ENCODE measurements at regions not wholly inside any gene's neighbourhood (a gene's known extent, or its start where the extent isn't known, plus 50 kb on each side); places are given as distances from the start of the nearest gene placed in this dataset.

DNA sequence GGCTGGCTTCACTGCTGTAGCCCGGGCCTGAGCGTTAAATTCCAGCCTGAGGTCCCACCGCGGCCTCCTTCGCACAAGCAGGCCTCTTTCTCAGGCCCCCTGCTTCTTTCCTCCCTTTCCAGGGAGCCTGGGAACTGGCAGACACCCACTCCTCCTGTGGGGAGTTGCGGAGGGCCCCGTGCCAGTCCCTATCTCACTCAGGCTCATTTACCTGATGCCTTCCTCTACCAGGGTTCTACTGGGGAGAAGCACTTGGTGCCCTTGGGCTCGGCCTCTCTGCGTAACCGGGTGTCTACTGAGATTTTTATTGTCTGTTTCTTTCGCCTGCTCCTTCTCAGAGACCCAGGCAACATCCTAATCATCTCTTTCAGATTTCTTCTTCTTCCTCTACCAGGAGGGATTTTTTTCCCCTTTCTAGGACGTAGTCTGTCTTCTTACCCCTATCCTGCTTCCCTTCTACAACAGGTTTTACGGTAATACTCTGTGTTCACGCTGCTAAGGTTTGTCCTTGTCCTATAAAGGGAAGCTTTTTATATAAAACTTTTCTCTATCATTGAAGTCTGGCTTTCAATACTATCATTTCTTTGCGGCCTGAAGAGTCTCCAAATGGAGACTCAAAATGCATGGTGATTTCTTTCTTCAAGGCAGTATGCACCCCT is 135.4 kb upstream of the GPR12 start:
- TF ChIP-seq, protein P1, sequence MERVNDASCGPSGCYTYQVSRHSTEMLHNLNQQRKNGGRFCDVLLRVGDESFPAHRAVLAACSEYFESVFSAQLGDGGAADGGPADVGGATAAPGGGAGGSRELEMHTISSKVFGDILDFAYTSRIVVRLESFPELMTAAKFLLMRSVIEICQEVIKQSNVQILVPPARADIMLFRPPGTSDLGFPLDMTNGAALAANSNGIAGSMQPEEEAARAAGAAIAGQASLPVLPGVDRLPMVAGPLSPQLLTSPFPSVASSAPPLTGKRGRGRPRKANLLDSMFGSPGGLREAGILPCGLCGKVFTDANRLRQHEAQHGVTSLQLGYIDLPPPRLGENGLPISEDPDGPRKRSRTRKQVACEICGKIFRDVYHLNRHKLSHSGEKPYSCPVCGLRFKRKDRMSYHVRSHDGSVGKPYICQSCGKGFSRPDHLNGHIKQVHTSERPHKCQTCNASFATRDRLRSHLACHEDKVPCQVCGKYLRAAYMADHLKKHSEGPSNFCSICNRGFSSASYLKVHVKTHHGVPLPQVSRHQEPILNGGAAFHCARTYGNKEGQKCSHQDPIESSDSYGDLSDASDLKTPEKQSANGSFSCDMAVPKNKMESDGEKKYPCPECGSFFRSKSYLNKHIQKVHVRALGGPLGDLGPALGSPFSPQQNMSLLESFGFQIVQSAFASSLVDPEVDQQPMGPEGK (CRISPR knock-in tag; IDR thresholded peaks at IDR 0.05; ENCODE audit: borderline replicate concordance), result no peak
- TF ChIP-seq ELF4 (CRISPR knock-in tag; IDR thresholded peaks at IDR 0.05), result no peak
- TF ChIP-seq, protein P2, sequence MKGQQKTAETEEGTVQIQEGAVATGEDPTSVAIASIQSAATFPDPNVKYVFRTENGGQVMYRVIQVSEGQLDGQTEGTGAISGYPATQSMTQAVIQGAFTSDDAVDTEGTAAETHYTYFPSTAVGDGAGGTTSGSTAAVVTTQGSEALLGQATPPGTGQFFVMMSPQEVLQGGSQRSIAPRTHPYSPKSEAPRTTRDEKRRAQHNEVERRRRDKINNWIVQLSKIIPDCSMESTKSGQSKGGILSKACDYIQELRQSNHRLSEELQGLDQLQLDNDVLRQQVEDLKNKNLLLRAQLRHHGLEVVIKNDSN (CRISPR knock-in tag; IDR thresholded peaks at IDR 0.05), result no peak

Data from K562 (cell line).